HG03025 (cell line): ENCODE measurements at regions not wholly inside any gene's neighbourhood (a gene's known extent, or its start where the extent isn't known, plus 50 kb on each side); places are given as distances from the start of the nearest gene placed in this dataset.

Experiments used
- ATAC-seq: cut with Tn5 transposase; IDR thresholded peaks from one replicate; pipeline ENCODE4 v1.9.1; 2021; ENCODE audit warnings: mild to moderate bottlenecking, moderate library complexity; ENCODE audit not compliant: unreplicated experiment, low FRiP score

DNA sequence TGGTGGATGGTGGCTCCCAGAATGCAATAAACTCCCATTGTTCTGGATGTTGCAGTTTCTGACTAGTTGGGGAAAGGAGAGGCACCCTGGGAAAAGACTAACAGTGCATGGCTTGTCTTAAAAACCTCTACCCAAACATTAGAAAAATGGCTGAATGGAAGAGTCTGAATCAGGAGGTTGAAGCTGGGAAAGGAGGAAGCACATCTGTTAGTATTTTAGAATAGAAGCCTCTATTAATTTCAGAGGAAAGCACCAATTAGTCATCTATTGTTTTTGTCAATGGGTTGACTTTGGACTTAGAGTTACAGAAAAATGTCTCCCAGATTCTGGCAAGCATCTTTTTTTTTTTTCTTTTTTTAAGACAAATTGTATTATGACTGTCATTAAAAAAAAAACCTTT lies 56.1 kb upstream of the ELMO1 start:
- ATAC-seq, result no peak

DNA sequence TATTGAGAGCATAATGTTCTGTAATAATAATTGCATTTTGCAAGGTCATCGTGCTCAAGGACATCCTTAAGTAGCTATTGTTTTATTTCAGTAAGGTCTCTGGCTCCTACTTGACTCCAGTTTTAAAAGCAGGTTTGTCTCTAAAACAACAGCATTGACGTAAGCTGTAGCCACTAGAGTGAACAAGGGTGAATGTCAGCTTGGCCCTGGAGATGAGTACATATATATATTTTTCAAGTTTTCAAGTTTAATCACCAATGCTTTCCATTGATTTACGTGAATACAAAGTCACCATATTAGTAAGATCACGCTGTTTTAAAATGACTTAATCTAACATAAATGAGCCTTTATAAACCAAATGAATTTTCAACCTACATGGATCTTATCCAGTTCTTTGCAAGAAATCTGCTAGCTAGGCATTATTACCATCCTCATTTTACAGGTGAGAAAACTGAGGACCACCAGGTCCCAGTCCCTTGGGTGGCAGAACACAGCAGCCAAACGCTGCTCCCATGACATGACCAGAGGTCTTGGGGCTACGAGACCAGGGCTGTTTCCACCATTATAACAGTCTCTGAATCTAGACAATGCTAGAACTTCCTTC lies 57.2 kb upstream of the ELMO1 start:
- no peak for ATAC-seq

DNA sequence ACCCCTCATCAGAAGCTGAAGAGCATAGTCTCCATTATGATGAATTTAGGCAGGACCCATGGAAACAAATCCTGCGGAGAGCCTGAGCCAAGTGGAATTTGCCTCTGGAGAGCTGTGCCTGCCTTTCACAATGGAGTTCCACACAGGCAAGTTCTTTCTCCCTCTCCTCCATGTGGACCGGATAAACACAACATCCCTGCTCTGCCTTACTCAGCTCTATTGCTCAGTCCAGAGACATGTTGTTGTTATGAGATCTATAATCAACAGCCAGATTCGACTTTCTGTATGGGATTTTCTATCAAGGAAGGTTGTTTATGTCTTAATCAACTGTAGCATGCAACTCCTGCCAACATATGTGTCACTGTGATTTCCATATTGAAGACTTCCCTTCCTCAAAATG lies 59.5 kb upstream of the ELMO1 start:
- no peak for ATAC-seq

DNA sequence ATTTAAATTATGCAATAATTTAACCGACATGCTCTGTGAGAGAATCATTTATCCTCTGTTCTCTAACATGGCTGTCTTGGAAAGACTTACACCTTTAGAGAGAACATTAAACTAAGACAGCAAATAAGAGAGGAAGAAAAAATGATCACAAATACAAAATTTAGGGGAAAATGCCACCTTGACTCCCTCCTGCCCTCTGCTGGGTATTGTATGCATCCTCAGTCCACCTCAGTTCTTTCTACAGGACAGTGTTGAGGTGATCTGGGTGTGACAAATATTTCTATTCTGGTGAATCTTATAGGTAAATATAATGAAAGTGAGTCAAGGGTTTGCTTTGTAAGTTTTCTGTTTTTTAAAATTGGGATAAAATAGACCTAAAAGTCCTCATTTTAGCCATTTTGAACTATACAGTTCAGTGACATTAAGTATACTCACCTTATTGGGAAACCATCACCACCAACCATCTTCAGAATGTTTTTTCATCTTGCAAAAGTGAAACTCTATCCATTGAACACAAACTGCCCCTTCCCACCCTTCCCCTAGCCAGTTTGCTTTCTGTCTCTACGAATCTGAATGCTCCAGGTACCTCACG lies 61.5 kb upstream of the ELMO1 start:
- ATAC-seq, result no peak

DNA sequence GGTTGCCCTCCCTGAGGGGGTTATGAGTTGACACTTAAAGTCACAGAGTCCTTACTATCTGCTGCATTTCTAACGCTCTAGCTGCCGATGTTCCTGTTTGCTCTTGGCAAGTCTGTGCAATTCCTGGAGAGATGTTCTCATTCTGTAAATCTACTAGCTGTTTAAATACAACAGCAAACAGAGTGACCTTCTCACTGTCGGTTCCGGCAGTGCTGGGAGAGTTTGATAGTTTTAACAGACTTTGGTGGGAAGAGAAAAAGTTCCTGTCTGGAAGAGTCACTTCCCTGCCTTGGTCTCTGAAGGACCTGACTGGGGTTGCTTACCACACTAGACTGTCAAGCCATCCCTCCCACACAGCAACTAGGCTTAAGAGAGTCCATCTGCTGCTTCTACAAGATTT lies 63.3 kb upstream of the ELMO1 start:
- no peak for ATAC-seq

DNA sequence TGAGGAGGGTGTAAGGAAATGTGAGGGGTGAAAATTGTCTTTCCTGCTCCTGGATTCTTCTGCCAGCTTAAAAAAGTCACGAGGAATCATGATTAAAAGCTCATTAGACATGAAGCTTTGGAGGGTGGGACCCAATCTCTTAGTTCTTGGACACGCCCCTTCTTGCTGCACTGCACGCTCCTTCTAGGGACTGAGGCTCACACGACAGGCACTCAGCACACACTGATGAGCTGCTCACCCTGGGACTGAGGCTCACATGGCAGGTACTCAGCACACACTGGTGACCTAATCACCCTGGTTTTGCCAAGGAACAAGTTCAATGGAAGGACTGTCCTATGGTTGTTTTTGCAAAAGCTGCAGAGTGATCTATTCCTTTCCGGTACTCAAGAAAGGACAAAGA lies 65.8 kb upstream of the ELMO1 start:
- no peak for ATAC-seq

DNA sequence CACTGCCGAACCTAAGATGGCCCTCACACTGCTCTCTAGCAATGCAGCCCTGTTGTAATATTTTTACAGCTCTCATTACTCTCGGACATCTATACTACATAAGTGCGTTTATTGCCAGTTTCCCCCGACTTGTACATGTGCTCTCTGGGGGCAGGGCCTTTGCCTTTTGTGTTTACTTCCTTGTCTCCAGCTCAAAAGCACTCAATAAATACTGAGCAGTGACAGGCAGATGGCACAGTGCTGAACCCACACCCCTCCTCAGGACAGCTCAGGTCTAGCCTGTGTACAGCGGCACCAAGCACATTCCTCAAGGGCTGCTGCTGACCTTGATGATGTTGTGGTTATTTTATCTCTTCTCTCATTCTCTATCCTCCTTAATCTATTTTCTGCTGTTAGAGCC lies 68.0 kb upstream of the ELMO1 start:
- no peak for ATAC-seq

DNA sequence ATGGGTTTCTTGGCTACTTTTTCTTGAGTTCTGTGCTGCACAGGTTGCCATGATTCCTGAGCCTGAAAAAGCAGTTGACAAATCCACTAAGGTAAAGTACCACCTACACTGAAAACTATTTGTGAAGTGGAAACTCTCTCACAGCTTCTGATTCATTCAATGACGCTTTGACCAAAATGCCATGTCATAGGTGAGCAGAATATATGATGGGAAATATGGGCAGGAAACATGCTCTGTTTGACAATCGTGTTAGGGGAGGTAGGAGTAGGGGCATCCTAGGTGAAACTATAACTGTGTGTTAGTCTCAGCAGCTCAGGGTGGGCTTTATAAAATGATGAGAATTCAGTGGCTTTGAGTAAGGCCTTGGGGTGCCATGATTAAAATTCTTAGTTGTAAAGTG lies 69.6 kb upstream of the ELMO1 start:
- ATAC-seq, result no peak

DNA sequence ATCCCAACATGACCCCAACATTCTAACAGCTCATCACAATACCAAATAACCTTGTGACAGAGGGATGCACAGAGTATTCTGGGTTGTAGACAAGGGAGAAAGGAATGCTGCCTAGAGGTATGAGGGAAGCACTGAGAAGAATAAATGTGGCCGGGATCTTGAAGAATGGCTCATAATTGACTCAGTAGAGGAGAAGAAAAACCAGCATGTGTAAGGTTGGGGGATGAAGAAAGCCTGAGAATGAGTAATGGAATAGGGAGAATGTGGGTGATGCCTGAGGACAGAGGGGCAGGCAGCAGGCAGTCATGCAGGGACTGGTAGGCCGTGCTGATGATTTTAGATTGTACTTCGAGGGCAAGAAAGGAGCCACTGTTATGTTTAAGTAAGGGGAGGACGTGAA lies 75.4 kb upstream of the ELMO1 start:
- no peak for ATAC-seq

DNA sequence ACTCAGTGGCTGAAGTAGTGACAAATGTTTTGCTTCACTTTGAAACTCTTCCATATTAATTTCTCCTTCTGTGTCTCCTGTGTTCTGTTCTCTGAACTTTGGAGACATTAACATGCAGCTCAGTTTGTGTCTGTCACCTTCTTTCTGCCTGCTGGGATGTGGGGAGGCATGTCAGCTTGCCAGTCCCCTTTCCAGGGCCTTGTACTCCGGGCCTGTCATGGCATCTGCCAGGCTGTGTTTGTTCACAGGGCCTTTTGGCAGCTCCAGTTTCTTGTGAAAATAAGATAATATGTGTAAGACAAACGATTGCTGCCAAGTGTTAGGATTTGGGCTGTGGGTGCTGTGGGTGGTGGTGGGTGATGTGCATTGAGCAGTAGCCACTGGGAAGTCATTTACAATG lies 76.1 kb upstream of the ELMO1 start:
- no peak for ATAC-seq

DNA sequence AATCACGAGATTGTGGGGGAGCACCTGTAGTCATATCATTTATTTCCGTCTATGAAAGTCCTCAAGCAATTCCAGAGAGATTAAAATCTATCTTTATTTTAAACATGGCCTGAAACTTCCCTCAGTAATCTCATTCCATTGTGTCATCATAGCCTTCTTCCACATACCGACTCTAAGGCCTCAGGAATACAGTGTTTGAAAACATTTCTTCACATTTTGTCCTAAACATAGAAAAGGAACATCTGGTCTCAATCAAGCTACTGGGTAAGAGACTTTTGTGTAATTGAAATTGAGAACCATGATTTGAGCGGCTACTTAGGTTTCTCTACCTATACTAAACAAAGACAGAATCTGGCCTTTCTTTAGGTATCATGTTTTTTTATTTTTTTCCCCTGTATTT lies 78.0 kb upstream of the ELMO1 start:
- ATAC-seq, result no peak

DNA sequence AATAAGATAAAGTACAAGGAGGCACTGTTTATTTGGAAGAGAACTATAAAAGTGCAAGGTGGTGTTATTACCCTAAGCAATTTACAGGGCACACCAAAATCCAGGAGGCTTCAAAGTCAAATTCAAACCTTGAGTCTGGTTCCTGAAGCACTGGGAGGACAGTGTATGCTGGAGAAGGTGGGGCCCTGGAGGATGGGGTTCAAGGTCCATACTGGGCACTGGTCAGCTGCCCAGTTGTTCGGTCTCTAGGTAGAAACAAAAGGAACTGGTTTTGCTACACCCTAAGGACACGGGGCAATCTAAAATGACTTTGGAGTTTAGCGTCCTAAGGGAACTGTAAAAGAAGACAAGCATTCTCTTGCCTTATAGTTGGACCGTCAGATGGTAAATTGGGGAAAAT lies 78.4 kb upstream of the ELMO1 start:
- ATAC-seq, result no peak

DNA sequence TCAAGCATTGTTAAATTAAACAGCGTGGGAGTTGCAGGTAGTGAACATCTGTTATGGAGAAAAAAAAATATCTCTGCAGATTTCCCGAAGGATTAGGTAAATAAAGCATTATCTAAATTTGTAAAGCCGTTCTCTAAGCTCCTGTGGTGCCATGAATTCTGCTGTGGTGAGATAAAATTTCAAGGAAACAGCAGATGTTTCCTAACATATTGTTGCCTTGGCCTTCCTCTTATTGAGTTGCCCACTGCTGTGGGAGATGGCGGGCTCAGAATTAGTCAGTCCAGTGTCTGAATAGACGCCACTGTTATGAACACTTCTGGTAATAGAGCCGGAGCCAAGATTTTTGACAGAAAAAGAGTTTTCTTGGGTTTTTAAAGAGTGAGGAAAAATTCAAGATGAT lies 82.6 kb upstream of the ELMO1 start:
- ATAC-seq, result no peak

DNA sequence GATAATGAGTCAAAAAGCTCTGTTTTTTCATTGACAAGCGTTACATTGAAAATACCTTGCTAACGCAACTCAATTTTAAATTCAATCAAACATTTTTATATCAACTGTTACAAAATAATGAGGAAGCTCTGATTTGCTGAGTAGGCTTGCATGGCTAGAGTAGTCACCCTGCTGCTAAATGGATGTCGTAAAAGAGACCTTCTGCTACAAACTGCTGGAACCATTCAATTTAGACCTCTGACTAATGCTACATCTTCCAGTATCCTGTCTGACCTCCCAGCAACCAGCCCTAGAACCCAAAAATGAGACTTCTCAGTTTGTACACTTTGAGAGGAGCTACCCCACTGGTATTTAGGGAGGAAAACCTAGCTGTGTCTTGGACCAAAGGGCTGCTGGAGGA lies 84.0 kb upstream of the ELMO1 start:
- no peak for ATAC-seq

DNA sequence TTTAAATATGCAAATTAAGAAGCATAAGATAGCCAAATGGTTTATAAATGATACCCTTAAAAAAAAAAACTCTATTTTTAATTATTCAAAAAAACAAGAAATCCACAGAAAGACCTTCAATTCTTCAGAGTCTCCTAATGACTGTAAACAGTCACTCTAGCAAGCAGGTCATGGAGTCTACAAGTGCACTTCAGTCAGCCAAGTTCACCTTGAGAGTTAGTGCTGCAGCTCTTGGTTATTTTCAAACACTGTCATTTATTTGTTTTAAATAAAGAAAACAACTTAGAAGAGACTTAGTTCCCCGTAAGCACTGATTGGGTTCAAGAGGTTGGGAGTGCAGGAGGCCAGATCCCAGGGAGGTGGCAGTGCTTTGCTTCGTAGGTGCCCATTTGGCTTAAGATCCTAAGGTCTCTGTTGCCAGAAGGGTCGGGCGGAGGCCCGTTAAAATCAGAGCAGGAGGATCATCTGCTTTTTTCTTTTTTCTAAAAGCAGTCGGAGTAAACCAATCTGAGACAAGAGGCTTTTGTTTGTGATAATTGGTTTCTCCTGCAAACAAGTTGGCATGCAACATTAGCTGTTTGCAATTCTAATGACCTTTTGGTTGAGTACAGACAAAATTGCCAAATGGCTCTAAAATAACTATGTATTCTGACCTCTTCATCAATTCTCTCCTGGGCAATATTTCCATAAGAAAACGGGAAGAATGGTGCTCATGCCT lies 86.4 kb upstream of the ELMO1 start:
- no peak for ATAC-seq

DNA sequence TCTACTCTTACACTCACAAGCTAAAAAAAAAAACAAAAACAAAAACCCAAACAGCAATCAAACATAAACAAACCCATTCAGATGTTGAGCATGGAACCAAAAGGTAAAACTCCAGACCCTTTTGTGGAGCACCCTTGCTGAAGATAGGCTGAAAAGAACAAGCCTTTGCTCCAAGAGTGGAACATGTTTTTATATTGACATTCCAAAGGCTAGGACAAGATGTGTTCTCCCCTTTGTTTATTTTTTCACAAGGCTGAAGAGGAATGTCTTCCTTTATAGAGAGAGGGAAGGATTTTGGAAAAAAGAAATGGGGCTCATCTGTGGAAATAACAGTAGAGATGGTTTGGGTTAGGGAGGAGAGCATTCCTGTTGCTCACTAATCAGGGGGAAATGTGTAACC lies 87.2 kb upstream of the ELMO1 start:
- no peak for ATAC-seq

DNA sequence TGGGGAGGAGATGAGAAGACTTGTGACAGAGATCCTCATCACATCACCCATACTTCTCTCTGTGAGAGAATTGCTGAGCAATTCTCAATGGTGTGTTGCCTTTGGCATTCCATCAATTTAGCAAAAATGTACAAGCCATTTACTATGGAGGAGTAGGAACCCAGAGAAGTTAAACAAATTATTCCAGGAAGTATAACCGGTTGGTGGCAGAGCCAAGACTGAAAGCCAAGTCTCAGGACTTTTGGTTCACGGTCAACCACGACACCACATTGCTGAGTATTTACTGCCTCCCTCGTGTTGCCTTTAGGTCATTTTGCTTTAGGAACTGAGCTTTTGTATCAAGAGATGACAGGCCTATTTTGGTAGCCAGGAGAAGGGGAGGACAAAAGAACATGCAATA lies 88.0 kb upstream of the ELMO1 start:
- ATAC-seq, result no peak

DNA sequence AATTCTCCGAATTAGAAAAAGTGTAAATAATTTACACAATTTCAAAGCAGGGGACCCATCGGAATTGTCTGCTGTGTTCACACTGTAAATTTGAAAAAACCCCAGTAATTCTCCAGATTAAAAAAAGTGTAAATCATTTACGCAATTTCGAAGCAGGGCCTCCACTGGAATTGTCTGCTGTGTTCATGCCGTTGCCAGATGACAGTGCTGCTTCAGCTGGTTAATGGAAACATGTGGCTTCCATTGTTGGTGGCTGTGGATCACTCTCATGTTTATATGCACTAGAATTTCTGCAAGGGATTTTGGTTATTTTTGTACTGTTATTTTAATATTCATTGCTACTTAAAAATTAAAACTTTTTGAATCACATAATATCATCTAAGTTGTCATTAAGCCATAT lies 88.8 kb upstream of the ELMO1 start:
- no peak for ATAC-seq

DNA sequence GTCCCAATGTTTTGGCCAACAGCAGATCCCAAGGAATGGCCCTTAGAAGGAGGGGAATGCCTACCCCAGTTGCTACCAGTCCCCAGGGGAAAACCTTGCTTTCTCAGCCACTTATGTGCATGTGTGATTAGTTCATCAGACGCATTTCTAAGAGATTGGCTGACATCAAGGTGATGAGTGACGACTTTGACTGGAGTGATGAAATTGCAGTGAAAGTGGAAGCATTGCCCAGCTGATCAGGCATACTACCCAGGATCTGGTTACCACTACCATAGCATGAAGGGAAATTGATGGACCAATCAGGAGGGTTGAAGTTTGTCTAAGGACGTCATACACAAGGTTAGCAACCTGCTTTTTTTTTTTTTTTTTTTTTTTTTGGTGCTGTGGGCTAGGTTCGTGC lies 90.3 kb upstream of the ELMO1 start:
- ATAC-seq, result no peak

DNA sequence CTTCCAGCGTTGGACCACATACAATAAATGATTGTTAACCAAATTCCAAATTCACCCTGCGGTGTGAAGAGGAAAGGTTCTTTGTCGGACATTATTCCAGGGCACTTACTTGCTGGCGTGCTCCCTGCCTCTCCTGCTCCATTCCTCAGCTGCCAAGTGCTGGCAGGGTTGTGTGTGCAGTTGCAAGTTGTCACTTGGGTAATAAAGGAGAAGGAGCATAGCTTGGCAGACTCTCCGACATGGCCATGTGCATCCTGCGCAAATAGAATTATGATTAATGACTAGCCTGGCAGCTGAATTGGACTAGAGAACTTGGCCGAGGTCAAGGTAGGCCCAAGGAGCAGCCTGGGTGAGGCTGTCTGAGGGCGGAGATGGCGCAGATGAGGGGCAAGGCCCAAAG lies 92.3 kb upstream of the ELMO1 start:
- ATAC-seq, result no peak

DNA sequence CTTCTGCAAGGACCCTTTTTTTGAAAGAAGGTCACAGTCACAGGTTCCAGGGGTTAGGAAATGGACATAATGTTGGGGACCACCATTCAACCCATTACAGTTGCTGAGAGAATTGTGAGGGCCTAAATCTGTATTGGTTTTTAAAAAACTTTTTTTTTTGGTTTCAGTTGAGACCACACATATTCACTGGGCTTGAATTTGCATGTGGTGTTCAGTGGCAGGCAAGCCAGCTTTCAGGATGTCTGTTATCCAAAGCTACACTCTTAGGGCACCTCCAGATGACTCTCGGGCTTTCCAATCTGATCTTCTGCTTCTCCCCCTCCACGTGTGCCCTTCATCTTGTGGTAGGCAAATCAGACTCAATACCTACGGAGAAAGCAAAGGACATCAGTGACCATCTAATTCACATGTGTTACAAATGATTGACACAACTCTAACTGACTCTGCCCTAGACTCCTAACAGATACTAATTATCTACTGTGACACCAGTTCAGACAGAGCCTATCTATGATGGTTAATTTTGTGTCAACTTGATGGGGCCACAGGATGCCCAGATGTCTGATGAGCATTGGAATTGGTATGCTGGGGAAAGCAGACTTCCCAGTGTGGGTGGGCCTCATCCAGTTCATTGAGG lies 93.3 kb upstream of the ELMO1 start:
- ATAC-seq, result peak; percentile 93
